ENCODE measurements at regions not wholly inside any gene's neighbourhood (a gene's known extent, or its start where the extent isn't known, plus 50 kb on each side); places are given as distances from the start of the nearest gene placed in this dataset.

GRCh38 chr1:63717511-63718065 is 56.2 kb upstream of the ROR1 start:
- CTCF ChIA-PET = interaction anchor here (0.6 to 0.9 kb wide), 2 partner anchors 26 to 836 kb away, joined by 3 to 4 read pairs; no protein-coding TSS in a partner anchor
- no peak for DNase-seq (ENCODE audit: low read depth)
- Histone ChIP-seq H3K4me3 (ENCODE audit: low read depth, low read length) (no peak overlapping the region), H3K27me3 (ENCODE audit: control insufficient read depth, insufficient read depth, low read length) (peaks cover 8% of the 10 kb centered on the region), H3K36me3 (ENCODE audit: control insufficient read depth, insufficient read depth, low read length) (no peaks in the 10 kb centered on the region)
- POLR2A ChIA-PET = no interaction called here
- TF ChIP-seq CTCF (IDR thresholded peaks at IDR 0.05; ENCODE audit: insufficient read depth, low read depth, low read length) = no peak

- no peak for TF ChIP-seq CTCF (IDR thresholded peaks at IDR 0.05; ENCODE audit: insufficient read depth, low read depth, low read length)
- no peak for DNase-seq (ENCODE audit: low read depth)
- Histone ChIP-seq H3K36me3 (ENCODE audit: control insufficient read depth, insufficient read depth, low read length) (no peaks in the 10 kb centered on the region), H3K4me3 (ENCODE audit: low read depth, low read length) (no peak overlapping the region), H3K27me3 (ENCODE audit: control insufficient read depth, insufficient read depth, low read length) (peaks cover 8% of the 10 kb centered on the region; the same call in 1 of the 2 replicates)
- ChIA-PET CTCF (interaction anchor here (0.6 to 1.3 kb wide), 2 partner anchors 11 to 30 kb away, joined by 3 read pairs; no protein-coding TSS in a partner anchor), POLR2A (no interaction called here)
Observed at GRCh38 chr1:63718541-63718970, 55.3 kb upstream of the ROR1 start.

- Histone ChIP-seq H3K36me3 (ENCODE audit: control insufficient read depth, insufficient read depth, low read length) (no peaks in the 10 kb centered on the region), H3K27me3 (ENCODE audit: control insufficient read depth, insufficient read depth, low read length) (peaks cover 5% of the 10 kb centered on the region; the same call in 1 of the 2 replicates), H3K4me3 (ENCODE audit: low read depth, low read length) (no peak overlapping the region)
- no peak for TF ChIP-seq CTCF (IDR thresholded peaks at IDR 0.05; ENCODE audit: insufficient read depth, low read depth, low read length)
- CTCF ChIA-PET = no interaction called here
- no peak for DNase-seq (ENCODE audit: low read depth)
- POLR2A ChIA-PET = no interaction called here
Observed at GRCh38 chr1:63721531-63722189, 52.2 kb upstream of the ROR1 start.

GRCh38 chr1:63723602-63724001 is 50.2 kb upstream of the ROR1 start:
- CTCF ChIA-PET = interaction anchor here (0.5 kb wide), 1 partner anchor 45 kb away, joined by 3 read pairs; no protein-coding TSS in a partner anchor
- Histone ChIP-seq H3K36me3 (ENCODE audit: control insufficient read depth, insufficient read depth, low read length) (no peaks in the 10 kb centered on the region), H3K27me3 (ENCODE audit: control insufficient read depth, insufficient read depth, low read length) (peaks cover 2% of the 10 kb centered on the region; the same call in 1 of the 2 replicates), H3K4me3 (ENCODE audit: low read depth, low read length) (no peak overlapping the region)
- POLR2A ChIA-PET = no interaction called here
- TF ChIP-seq CTCF (IDR thresholded peaks at IDR 0.05; ENCODE audit: insufficient read depth, low read depth, low read length) = no peak
- DNase-seq (ENCODE audit: low read depth) = no peak

Data from BJ (cell line).